GM12878 (cell line): ENCODE measurements at regions not wholly inside any gene's neighbourhood (a gene's known extent, or its start where the extent isn't known, plus 50 kb on each side); places are given as distances from the start of the nearest gene placed in this dataset.

Experiments
- ATAC-seq: fragments of 200-7000 bp; cut with Tn5 transposase; 3 replicates; pipeline ENCODE4 v1.9.1; 2020; ENCODE audit warnings: mild to moderate bottlenecking, moderate library complexity
- BruUV-seq: library from RNA; stranded (reverse); fragments of 400-500 nt; replicated peaks from 2 replicates; lab custom pipeline; 2021; lab: Mats Ljungman, UMichigan
- CTCF ChIA-PET: fragments of 300-600 bp; sonication (Branson Sonifier 250); formaldehyde crosslinking; extraction: SDS; loops from one replicate; lab custom pipeline; 2021; ENCODE audit warnings: inconsistent platforms; lab: Yijun Ruan, JAX
- POLR2A ChIA-PET: fragments of 350-600 bp; formaldehyde crosslinking; extraction: SDS; loops from one replicate; lab custom pipeline; 2021; ENCODE audit warnings: inconsistent platforms; lab: Charles Lee
- RAD21 ChIA-PET: fragments of 300-600 bp; sonication (Branson Sonifier 250); formaldehyde crosslinking; loops from one replicate; lab custom pipeline; 2023; ENCODE audit warnings: antibody characterized with exemption; ENCODE audit not compliant: unreplicated experiment; lab: Charles Lee
- SMC1A ChIA-PET: fragments of 300-600 bp; sonication (Branson Sonifier 250); formaldehyde crosslinking; loops from one replicate; lab custom pipeline; 2023; ENCODE audit not compliant: unreplicated experiment, uncharacterized antibody; lab: Charles Lee
- DNase-seq: peaks from one replicate; pipeline ENCODE4 v3.0.0-alpha.2; 2011; ENCODE audit warnings: low read depth, low spot score
- FAIRE-seq: peaks from 3 replicates; lab custom pipeline; 2011; peaks lifted over from hg19 to GRCh38; lab: Jason Lieb, UNC
- H2AFZ ChIP-seq: 2 replicates; pipeline ENCODE4 v1.6.0; 2011; ENCODE audit warnings: low read depth, low read length, control low read depth; ENCODE audit not compliant: control insufficient read depth
- H3K27ac ChIP-seq: 2 replicates; pipeline ENCODE4 v1.5.1; 2011; ENCODE audit warnings: control low read depth; ENCODE audit not compliant: control insufficient read depth, insufficient read depth
- H3K27me3 ChIP-seq, 2 experiments: replicated peaks in 1 of 2; 2 replicates each; pipeline versions ENCODE4 v1.6.0 to v1.6.1; 2011; ENCODE audit warnings: low read length in 1 of 2; ENCODE audit not compliant: control insufficient read depth in 2 of 2, insufficient read depth in 2 of 2
- H3K36me3 ChIP-seq, 2 experiments: 2 replicates each; pipeline ENCODE4 v1.5.1; 2011; ENCODE audit warnings: low read length in 1 of 2; ENCODE audit not compliant: control insufficient read depth in 2 of 2, insufficient read depth in 2 of 2
- H3K4me1 ChIP-seq: 2 replicates; pipeline ENCODE4 v1.6.1; 2011; ENCODE audit warnings: mild to moderate bottlenecking, low read length, moderate library complexity, mixed read lengths; ENCODE audit not compliant: control insufficient read depth, insufficient read depth
- H3K4me2 ChIP-seq: 2 replicates; pipeline ENCODE4 v1.6.0; 2011; ENCODE audit warnings: control low read depth; ENCODE audit not compliant: control insufficient read depth, insufficient read depth
- H3K4me3 ChIP-seq: fragments of 200-600 bp; sonication (generic); 2 replicates; pipeline ENCODE4 v1.5.1; 2016
- H3K79me2 ChIP-seq: 2 replicates; pipeline ENCODE4 v1.6.0; 2011; ENCODE audit warnings: low read length; ENCODE audit not compliant: control insufficient read depth, insufficient read depth
- H3K9ac ChIP-seq: 2 replicates; pipeline ENCODE4 v1.8.0; 2011; ENCODE audit warnings: low read length, control low read depth, mixed read lengths; ENCODE audit not compliant: control insufficient read depth, insufficient read depth
- H3K9me3 ChIP-seq: replicated peaks from 3 replicates; pipeline ENCODE4 v1.5.1; 2011; ENCODE audit warnings: mild to moderate bottlenecking, low read length; ENCODE audit not compliant: control insufficient read depth, insufficient read depth
- H4K20me1 ChIP-seq: 2 replicates; pipeline ENCODE4 v1.6.0; 2011; ENCODE audit not compliant: control insufficient read depth, insufficient read depth
- ATF7 ChIP-seq: fragments of 450-650 bp; IDR thresholded peaks from 2 replicates; pipeline ENCODE4 v1.6.1; 2016; ENCODE audit warnings: low read depth, mild to moderate bottlenecking
- BACH1 ChIP-seq: fragments of 450-650 bp; IDR thresholded peaks from 2 replicates; pipeline ENCODE4 v1.6.1; 2017; ENCODE audit warnings: mild to moderate bottlenecking, borderline replicate concordance
- BCLAF1 ChIP-seq: fragments of 450-650 bp; IDR thresholded peaks from 2 replicates; pipeline ENCODE4 v1.6.1; 2017; ENCODE audit warnings: antibody characterized with exemption, mild to moderate bottlenecking, moderate library complexity
- GABPA ChIP-seq: IDR thresholded peaks from 2 replicates; pipeline ENCODE4 v1.6.1; 2014; ENCODE audit warnings: antibody characterized with exemption, low read depth, mild to moderate bottlenecking, inconsistent platforms
- PAX5 ChIP-seq: IDR thresholded peaks from 2 replicates; pipeline ENCODE4 v1.6.1; 2011; ENCODE audit warnings: low read depth, low read length, borderline replicate concordance
- POU2F2 ChIP-seq: IDR thresholded peaks from 3 replicates; pipeline ENCODE4 v1.6.1; 2011; ENCODE audit warnings: low read depth, mild to moderate bottlenecking, low read length, borderline replicate concordance
- RAD51 ChIP-seq: fragments of 450-650 bp; IDR thresholded peaks from 2 replicates; pipeline ENCODE4 v1.6.1; 2016; ENCODE audit warnings: moderate library complexity, mild to moderate bottlenecking, inconsistent platforms
- RB1 ChIP-seq: fragments of 450-650 bp; formaldehyde crosslinking; IDR thresholded peaks from 2 replicates; pipeline ENCODE4 v1.6.1; 2017; ENCODE audit warnings: mild to moderate bottlenecking, borderline replicate concordance
- RELB ChIP-seq: fragments of 450-650 bp; IDR thresholded peaks from 2 replicates; pipeline ENCODE4 v1.6.1; 2017; ENCODE audit warnings: low read depth, mild to moderate bottlenecking, moderate library complexity
- SIX5 ChIP-seq: IDR thresholded peaks from 2 replicates; pipeline ENCODE4 v1.6.1; 2011; ENCODE audit warnings: mild to moderate bottlenecking, low read depth, low read length, moderate library complexity; ENCODE audit not compliant: severe bottlenecking
- SMC3 ChIP-seq: IDR thresholded peaks from 2 replicates; pipeline ENCODE4 v1.6.1; 2011; ENCODE audit warnings: low read length, improper control_type of control experiment, borderline replicate concordance
- TAF1 ChIP-seq: IDR thresholded peaks from 2 replicates; pipeline ENCODE4 v1.6.1; 2011; ENCODE audit warnings: mild to moderate bottlenecking, low read depth, low read length, borderline replicate concordance
- USF2 ChIP-seq: IDR thresholded peaks from 2 replicates; pipeline ENCODE4 v1.6.1; 2011; ENCODE audit warnings: low read depth, low read length, improper control_type of control experiment, borderline replicate concordance
- ZNF592 ChIP-seq: fragments of 450-650 bp; IDR thresholded peaks from 2 replicates; pipeline ENCODE4 v1.6.1; 2017; ENCODE audit warnings: mild to moderate bottlenecking, moderate library complexity
- ZNF622 ChIP-seq: fragments of 450-650 bp; IDR thresholded peaks from 2 replicates; pipeline ENCODE4 v1.6.1; 2017; ENCODE audit warnings: mild to moderate bottlenecking, inconsistent platforms
- in situ Hi-C: fragments of 300-500 bp; cut with MboI; formaldehyde crosslinking; loops from 9 replicates; pipeline ENCODE4 v1.14.3; 2018; ENCODE audit warnings: mixed read lengths
- intact Hi-C: fragments of 100-400 bp; cut with micrococcal nuclease; formaldehyde crosslinking; loops from one replicate; pipeline ENCODE4 v1.14.2; 2022; ENCODE audit not compliant: unreplicated experiment

- TF ChIP-seq RELB, result no peak
- no peak for TF ChIP-seq RAD51
- TF ChIP-seq BACH1, result no peak
- TF ChIP-seq GABPA, result no peak
- no peak for TF ChIP-seq ATF7
- no peak for TF ChIP-seq SIX5
- TF ChIP-seq PAX5, result no peak
- TF ChIP-seq, all 136 proteins: peak for 0
Observed at GRCh38 chr7:68730194-68730593, 868.1 kb upstream of the AUTS2 start (continued).

- RAD21 ChIA-PET, result no interaction called here
- POLR2A ChIA-PET, result no interaction called here
- SMC1A ChIA-PET, result no interaction called here
- TF ChIP-seq ZNF622 (no peak), BACH1 (no peak), SMC3 (no peak), ZNF592 (no peak), USF2 (no peak), RB1 (no peak), BCLAF1 (no peak), TAF1 (no peak), POU2F2 (no peak)
Observed at GRCh38 chr7:68730964-68731363, 867.3 kb upstream of the AUTS2 start.

More at GRCh38 chr7:68730964-68731363, 867.3 kb upstream of the AUTS2 start:
- Histone ChIP-seq H3K79me2 (no peaks in the 10 kb centered on the region), H3K36me3 (no peaks in the 10 kb centered on the region), H3K9me3 (no peaks in the 10 kb centered on the region; the same call in 2 of the 3 replicates), H3K9ac (no peak overlapping the region), H3K4me1 (no peaks in the 10 kb centered on the region), H3K27me3 (no peaks in the 10 kb centered on the region), H3K27ac (no peak overlapping the region), H3K4me2 (no peak overlapping the region), H3K4me3 (no peak overlapping the region), H2AFZ (no peak overlapping the region), H4K20me1 (no peaks in the 10 kb centered on the region)
- ATAC-seq, result no peak
- FAIRE-seq, result no peak
- intact Hi-C loops (no loop called here), in situ Hi-C loops (no loop called here)
- DNase-seq, result no peak
- no TSS peak for BruUV-seq
- CTCF ChIA-PET, result no interaction called here
